H9 (cell line): ENCODE measurements at regions not wholly inside any gene's neighbourhood (a gene's known extent, or its start where the extent isn't known, plus 50 kb on each side); places are given as distances from the start of the nearest gene placed in this dataset.

ENCODE experiments used
- DNase-seq: peaks from one replicate; pipeline ENCODE4 v3.0.0-alpha.2; 2017
- H2AFZ ChIP-seq: one replicate; pipeline ENCODE4 v1.6.1; 2013; ENCODE audit warnings: mild to moderate bottlenecking, low read length, control low read depth, moderate library complexity
- H2AK5ac ChIP-seq: 2 replicates; pipeline ENCODE4 v1.6.1; 2013; ENCODE audit warnings: low read length, control low read depth, mixed read lengths; ENCODE audit not compliant: insufficient read length
- H2BK120ac ChIP-seq: one replicate; pipeline ENCODE4 v1.6.1; 2013; ENCODE audit warnings: low read depth, mild to moderate bottlenecking, low read length, control low read depth, inconsistent platforms; ENCODE audit not compliant: poor library complexity, severe bottlenecking
- H2BK12ac ChIP-seq: 2 replicates; pipeline ENCODE4 v1.6.1; 2013; ENCODE audit warnings: low read length, control low read depth, mixed read lengths, low read depth; ENCODE audit not compliant: insufficient read length
- H2BK15ac ChIP-seq: 2 replicates; pipeline ENCODE4 v1.6.1; 2013; ENCODE audit warnings: low read depth, low read length, control low read depth
- H2BK20ac ChIP-seq: one replicate; pipeline ENCODE4 v1.6.1; 2013; ENCODE audit warnings: low read depth, mild to moderate bottlenecking, low read length, control low read depth, inconsistent platforms; ENCODE audit not compliant: poor library complexity, severe bottlenecking
- H2BK5ac ChIP-seq: 2 replicates; pipeline ENCODE4 v1.6.1; 2013; ENCODE audit warnings: low read length, control low read depth, mixed read lengths; ENCODE audit not compliant: insufficient read length
- H3K14ac ChIP-seq: 2 replicates; pipeline ENCODE4 v1.6.1; 2013; ENCODE audit warnings: low read length, control low read depth; ENCODE audit not compliant: insufficient read depth
- H3K18ac ChIP-seq: 2 replicates; pipeline ENCODE4 v1.6.1; 2013; ENCODE audit warnings: low read depth, mild to moderate bottlenecking, mixed read lengths, low read length, control low read depth; ENCODE audit not compliant: insufficient read length
- H3K23ac ChIP-seq: 2 replicates; pipeline ENCODE4 v1.6.1; 2013; ENCODE audit warnings: low read length, control low read depth, mixed read lengths, low read depth; ENCODE audit not compliant: insufficient read length
- H3K23me2 ChIP-seq: 2 replicates; pipeline ENCODE4 v1.6.1; 2013; ENCODE audit warnings: low read depth, mild to moderate bottlenecking, mixed read lengths, low read length, control low read depth; ENCODE audit not compliant: insufficient read length, poor library complexity, severe bottlenecking
- H3K27ac ChIP-seq: 2 replicates; pipeline ENCODE4 v1.5.1; 2013; ENCODE audit warnings: low read length, control low read depth, mixed read lengths, low read depth; ENCODE audit not compliant: insufficient read length
- H3K27me3 ChIP-seq: 2 replicates; pipeline ENCODE4 v1.6.1; 2013; ENCODE audit warnings: low read length, control low read depth, inconsistent platforms; ENCODE audit not compliant: insufficient read depth
- H3K4ac ChIP-seq: 2 replicates; pipeline ENCODE4 v1.6.1; 2013; ENCODE audit warnings: low read depth, mild to moderate bottlenecking, control low read depth, inconsistent platforms, low read length, moderate library complexity
- H3K4me1 ChIP-seq: 2 replicates; pipeline ENCODE4 v1.6.1; 2013; ENCODE audit warnings: low read length, control low read depth, inconsistent platforms; ENCODE audit not compliant: insufficient read depth
- H3K4me2 ChIP-seq: 2 replicates; pipeline ENCODE4 v1.6.1; 2013; ENCODE audit warnings: low read length, control low read depth, mixed read lengths; ENCODE audit not compliant: insufficient read length, insufficient read depth
- H3K56ac ChIP-seq: 2 replicates; pipeline ENCODE4 v1.6.1; 2013; ENCODE audit warnings: low read depth, mild to moderate bottlenecking, mixed read lengths, low read length, control low read depth; ENCODE audit not compliant: insufficient read length
- H3K79me1 ChIP-seq: 2 replicates; pipeline ENCODE4 v1.6.1; 2013; ENCODE audit warnings: low read depth, mild to moderate bottlenecking, moderate library complexity, low read length, control low read depth, inconsistent platforms; ENCODE audit not compliant: insufficient read depth, poor library complexity, severe bottlenecking
- H3K79me2 ChIP-seq: 2 replicates; pipeline ENCODE4 v1.6.1; 2013; ENCODE audit warnings: low read length, control low read depth, inconsistent platforms; ENCODE audit not compliant: insufficient read depth
- H3K9ac ChIP-seq: 2 replicates; pipeline ENCODE4 v1.6.1; 2013; ENCODE audit warnings: low read length, control low read depth, mixed read lengths; ENCODE audit not compliant: insufficient read length; ENCODE audit errors: extremely low read depth
- H3K9me3 ChIP-seq: one replicate; pipeline ENCODE4 v1.6.1; 2013; ENCODE audit warnings: low read depth, low read length, inconsistent platforms; ENCODE audit not compliant: control insufficient read depth
- H3T11ph ChIP-seq: one replicate; pipeline ENCODE4 v1.6.1; 2013; ENCODE audit warnings: mild to moderate bottlenecking, low read length, control low read depth, inconsistent platforms
- H4K20me1 ChIP-seq: one replicate; pipeline ENCODE4 v1.6.1; 2013; ENCODE audit not compliant: control insufficient read depth, insufficient read length, insufficient read depth
- H4K5ac ChIP-seq: 2 replicates; pipeline ENCODE4 v1.6.1; 2013; ENCODE audit warnings: low read depth, mild to moderate bottlenecking, mixed read lengths, low read length, control low read depth; ENCODE audit not compliant: insufficient read length
- H4K8ac ChIP-seq: replicated peaks from 2 replicates; pipeline ENCODE4 v1.6.1; 2013; ENCODE audit warnings: low read length, control low read depth, mixed read lengths, low read depth; ENCODE audit not compliant: insufficient read length
- H4K91ac ChIP-seq: 2 replicates; pipeline ENCODE4 v1.6.1; 2013; ENCODE audit warnings: low read depth, mild to moderate bottlenecking, moderate library complexity, mixed read lengths, low read length, control low read depth; ENCODE audit not compliant: insufficient read length
- H3K27ac Mint-ChIP-seq, 3 experiments: 2 replicates in 2 of 3; 3 replicates in 1 of 3; pipeline ENCODE4 v1.8.0; 2020 to 2021; ENCODE audit warnings: mixed read lengths in 3 of 3, mild to moderate bottlenecking in 1 of 3, moderate library complexity in 1 of 3
- H3K27me3 Mint-ChIP-seq: 2 replicates; pipeline ENCODE4 v1.8.0; 2021; ENCODE audit warnings: low read depth, mild to moderate bottlenecking, moderate library complexity, mixed read lengths
- H3K36me3 Mint-ChIP-seq, 3 experiments: 2 replicates in 2 of 3; 3 replicates in 1 of 3; pipeline ENCODE4 v1.8.0; 2020 to 2021; ENCODE audit warnings: low read depth in 3 of 3, mixed read lengths in 3 of 3; ENCODE audit not compliant: insufficient read depth in 1 of 3
- H3K4me1 Mint-ChIP-seq, 2 experiments: 2 replicates each; pipeline ENCODE4 v1.8.0; 2020; ENCODE audit warnings: mixed read lengths in 2 of 2
- H3K4me3 Mint-ChIP-seq, 2 experiments: 2 replicates in 1 of 2; 3 replicates in 1 of 2; pipeline ENCODE4 v1.8.0; 2020 to 2021; ENCODE audit warnings: mild to moderate bottlenecking in 2 of 2, mixed read lengths in 2 of 2, moderate library complexity in 1 of 2
- H3K9me3 Mint-ChIP-seq, 2 experiments: 2 replicates in 1 of 2; 3 replicates in 1 of 2; pipeline ENCODE4 v1.8.0; 2020; ENCODE audit warnings: mild to moderate bottlenecking in 2 of 2, mixed read lengths in 2 of 2, moderate library complexity in 1 of 2
- CTCF ChIP-seq: fragments of 200-600 bp; sonication (generic); conservative IDR thresholded peaks from 3 replicates; pipeline ENCODE4 v1.8.0; 2021; ENCODE audit warnings: antibody characterized with exemption, mild to moderate bottlenecking
- WGBS: extraction: QIAGEN DNeasy Blood & Tissue Kit; methylation state at CpG from one replicate; pipeline ENCODE4 v1.1.7; 2013; ENCODE audit warnings: missing lambda C conversion rate, low lambda C conversion rate, mixed read lengths; ENCODE audit not compliant: insufficient read length; ENCODE audit errors: extremely low coverage; 5-methylcytosine and 5-hydroxymethylcytosine counted together

GRCh38 chr6:156359912-156360311, 417.3 kb upstream of the ARID1B start:
- H4K91ac ChIP-seq, result no peak overlapping the region
- no peak overlapping the region for H4K5ac ChIP-seq
- no peak overlapping the region for H3K18ac ChIP-seq
- Mint-ChIP-seq H3K9me3 (peaks cover 10 to 13% of the 10 kb centered on the region in 2 experiments; a peak in 3 of 5 replicates), H3K36me3 (peaks cover 0 to 15% (median 3%) of the 10 kb centered on the region in 3 experiments; a peak in 6 of 7 replicates), H3K27ac (no peak overlapping the region; a peak in 2 of 7 replicates), H3K4me1 (peaks cover 0 to 4% of the 10 kb centered on the region in 2 experiments; a peak in 2 of 4 replicates), H3K4me3 (no peak overlapping the region), H3K27me3 (no peaks in the 10 kb centered on the region; the same call in 1 of the 2 replicates)
- no peaks in the 10 kb centered on the region for H3K27me3 ChIP-seq
- H4K8ac ChIP-seq, result no peak overlapping the region
- peak; percentile 81 for DNase-seq
- no peak overlapping the region for H3K56ac ChIP-seq
- H3K79me2 ChIP-seq, result no peaks in the 10 kb centered on the region
- no peaks in the 10 kb centered on the region for H3K9me3 ChIP-seq
- no peak overlapping the region for H2BK12ac ChIP-seq
- no peaks in the 10 kb centered on the region for H3K79me1 ChIP-seq
- peak; percentile 70 for TF ChIP-seq CTCF
- no peaks in the 10 kb centered on the region for H3K23me2 ChIP-seq
- H3K14ac ChIP-seq, result no peak overlapping the region
- H2AFZ ChIP-seq, result no peak overlapping the region
- H3K4me1 ChIP-seq, result no peaks in the 10 kb centered on the region
- no peak overlapping the region for H2BK120ac ChIP-seq
- H3K23ac ChIP-seq, result no peak overlapping the region
- H3K4ac ChIP-seq, result no peak overlapping the region
- no peak overlapping the region for H3K27ac ChIP-seq
- H2BK15ac ChIP-seq, result no peak overlapping the region
- no CpG with 5 or more reads among the region's 12 CpGs for WGBS
- no peak overlapping the region for H2BK5ac ChIP-seq
- H4K20me1 ChIP-seq, result no peaks in the 10 kb centered on the region
- H3K4me2 ChIP-seq, result no peak overlapping the region
- no peak overlapping the region for H3T11ph ChIP-seq
- H2BK20ac ChIP-seq, result no peak overlapping the region
- no peak overlapping the region for H2AK5ac ChIP-seq
- no peak overlapping the region for H3K9ac ChIP-seq
